GM21717 (cell line): ENCODE measurements at regions not wholly inside any gene's neighbourhood (a gene's known extent, or its start where the extent isn't known, plus 50 kb on each side); places are given as distances from the start of the nearest gene placed in this dataset.
"Not testable (repeated sequence)": the region's sequence is repeated elsewhere in the genome, so short reads cannot be mapped to it uniquely, and the experiment has no call there.

Source experiments
- ATAC-seq: cut with Tn5 transposase; IDR thresholded peaks from one replicate; pipeline ENCODE4 v1.9.1; 2021; ENCODE audit warnings: mild to moderate bottlenecking, moderate library complexity; ENCODE audit not compliant: unreplicated experiment

- no peak for ATAC-seq
Measured at GRCh38 chr7:153920126-153920525, 132.1 kb upstream of the DPP6 start.

- ATAC-seq = no peak
Measured at GRCh38 chr7:153920897-153921296, 131.3 kb upstream of the DPP6 start.

GRCh38 chr7:153921408-153921807 lies 130.8 kb upstream of the DPP6 start:
- no peak for ATAC-seq

GRCh38 chr7:153930696-153931095 lies 121.5 kb upstream of the DPP6 start:
- ATAC-seq = no peak

- ATAC-seq = no peak
Measured at GRCh38 chr7:153934048-153934447, 118.2 kb upstream of the DPP6 start.

GRCh38 chr7:153934629-153935028 lies 117.6 kb upstream of the DPP6 start:
- no peak for ATAC-seq

GRCh38 chr7:153935095-153935494 lies 117.1 kb upstream of the DPP6 start:
- no peak for ATAC-seq

GRCh38 chr7:153938451-153938850 lies 113.7 kb upstream of the DPP6 start:
- ATAC-seq = no peak

GRCh38 chr7:153939177-153939576 lies 113.0 kb upstream of the DPP6 start:
- no peak for ATAC-seq

GRCh38 chr7:153939654-153940053 lies 112.5 kb upstream of the DPP6 start:
- no peak for ATAC-seq

- no peak for ATAC-seq
Measured at GRCh38 chr7:153941061-153941460, 111.1 kb upstream of the DPP6 start.

- no peak for ATAC-seq
Measured at GRCh38 chr7:153942036-153942435, 110.2 kb upstream of the DPP6 start.

GRCh38 chr7:153943457-153943856 lies 108.7 kb upstream of the DPP6 start:
- no peak for ATAC-seq

GRCh38 chr7:153943861-153944260 lies 108.3 kb upstream of the DPP6 start:
- no peak for ATAC-seq

GRCh38 chr7:153948060-153948459 lies 104.1 kb upstream of the DPP6 start:
- no peak for ATAC-seq

- no peak for ATAC-seq
Measured at GRCh38 chr7:153951316-153951715, 100.9 kb upstream of the DPP6 start.

- no peak for ATAC-seq
Measured at GRCh38 chr7:153954477-153954876, 97.7 kb upstream of the DPP6 start.

- not testable (repeated sequence) for ATAC-seq
Measured at GRCh38 chr7:153957677-153958076, 94.5 kb upstream of the DPP6 start.

GRCh38 chr7:153958381-153958780 lies 93.8 kb upstream of the DPP6 start:
- not testable (repeated sequence) for ATAC-seq

- not testable (repeated sequence) for ATAC-seq
Measured at GRCh38 chr7:153958789-153959188, 93.4 kb upstream of the DPP6 start.

- ATAC-seq = not testable (repeated sequence)
Measured at GRCh38 chr7:153964481-153965112, 87.6 kb upstream of the DPP6 start.

GRCh38 chr7:153969016-153969415 lies 83.2 kb upstream of the DPP6 start:
- ATAC-seq = not testable (repeated sequence)

- ATAC-seq = not testable (repeated sequence)
Measured at GRCh38 chr7:153974603-153975002, 77.6 kb upstream of the DPP6 start.
